ENCODE measurements at regions not wholly inside any gene's neighbourhood (a gene's known extent, or its start where the extent isn't known, plus 50 kb on each side); places are given as distances from the start of the nearest gene placed in this dataset.

DNA sequence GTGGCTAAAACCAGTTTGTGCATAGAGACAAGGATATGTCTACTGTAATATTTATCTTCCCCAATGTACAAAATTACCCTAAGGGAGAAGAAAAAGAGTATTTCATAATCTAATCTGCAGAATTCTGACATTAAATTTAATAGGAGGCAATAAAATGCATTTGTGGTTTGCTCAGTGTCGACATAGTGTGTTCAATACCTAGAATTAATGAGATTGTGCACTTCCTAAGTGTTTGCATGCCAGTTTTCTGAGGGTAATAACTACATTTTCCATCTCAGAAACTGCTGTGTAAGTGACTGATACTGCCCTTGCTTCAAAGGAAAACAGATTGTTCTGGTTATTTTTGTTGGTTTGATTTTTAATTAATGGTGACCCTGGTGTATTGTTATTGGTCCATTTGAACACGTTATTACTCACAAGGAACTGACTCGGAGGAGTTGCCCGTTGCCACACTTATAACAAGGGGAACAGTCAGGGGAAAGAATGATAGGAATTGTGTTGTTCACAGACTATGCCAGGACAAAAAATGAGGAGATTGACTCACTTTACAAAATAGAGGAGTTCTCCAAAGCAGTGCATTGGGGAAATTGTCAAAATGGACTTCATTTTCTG, 960.3 kb upstream of the TMEM132C start (continued):
- TF ChIP-seq SAP30 (IDR thresholded peaks at IDR 0.05; ENCODE audit: insufficient read depth, insufficient replicate concordance, low read length) = no peak
- no peak for TF ChIP-seq EP300 (IDR thresholded peaks at IDR 0.05; ENCODE audit: borderline replicate concordance in 1 of 2, low read depth in 2 of 2, low read length in 2 of 2)
- no peak for TF ChIP-seq SIX5 (IDR thresholded peaks at IDR 0.05; ENCODE audit: low read depth, low read length)
- no peak for TF ChIP-seq CEBPB (IDR thresholded peaks at IDR 0.05; ENCODE audit: low read depth, low read length)
- no peak for TF ChIP-seq POU5F1 (IDR thresholded peaks at IDR 0.05; ENCODE audit: low read depth, low read length)
- no peak for TF ChIP-seq RNF2 (IDR thresholded peaks at IDR 0.05; ENCODE audit: borderline replicate concordance, low read depth, low read length, missing control alignments, poor library complexity, severe bottlenecking)
- no peak for TF ChIP-seq GABPA (IDR thresholded peaks at IDR 0.05; ENCODE audit: borderline replicate concordance, insufficient read depth, low read length)
- TF ChIP-seq TAF7 (optimal IDR thresholded peaks at IDR 0.05; ENCODE audit: borderline replicate concordance, low read depth, low read length) = no peak
- no peak for TF ChIP-seq JUN (IDR thresholded peaks at IDR 0.05; ENCODE audit: low read depth, low read length)
- no peak for TF ChIP-seq POLR2A (IDR thresholded peaks at IDR 0.05; ENCODE audit: control extremely low read depth in 1 of 2, low read depth in 2 of 2, low read length in 2 of 2)
